Stimulated activated CD4-positive, alpha-beta T cell treated with anti-CD3 and anti-CD28 coated beads, Interleukin-1b, Interleukin-23, amount 100 ng/mL, for 24 hours (primary cell): ENCODE measurements at regions not wholly inside any gene's neighbourhood (a gene's known extent, or its start where the extent isn't known, plus 50 kb on each side); places are given as distances from the start of the nearest gene placed in this dataset.
"Not testable (repeated sequence)": the region's sequence is repeated elsewhere in the genome, so short reads cannot be mapped to it uniquely, and the experiment has no call there.

Experiments used
- DNase-seq, 4 experiments: peaks; one replicate each; pipeline ENCODE4 v3.0.0-alpha.2; 2020; ENCODE audit warnings: low read depth in 4 of 4, low spot score in 1 of 4

- DNase-seq, result no peak
Observed at GRCh38 chr1:87398641-87399040, 70.0 kb downstream of the LMO4 start.

- no peak for DNase-seq
Observed at GRCh38 chr1:87399264-87399663, 70.6 kb downstream of the LMO4 start.

GRCh38 chr1:87399701-87400100 lies 71.0 kb downstream of the LMO4 start:
- no peak for DNase-seq

GRCh38 chr1:87400813-87401212 lies 72.1 kb downstream of the LMO4 start:
- DNase-seq, result no peak

- no peak for DNase-seq
Observed at GRCh38 chr1:87402241-87403002, 73.7 kb downstream of the LMO4 start.

- DNase-seq, result no peak
Observed at GRCh38 chr1:87403061-87403820, 74.6 kb downstream of the LMO4 start.

GRCh38 chr1:87404296-87404695 lies 75.6 kb downstream of the LMO4 start:
- DNase-seq, result no peak

- no peak for DNase-seq
Observed at GRCh38 chr1:87408665-87409248, 80.1 kb downstream of the LMO4 start.

GRCh38 chr1:87410776-87411480 lies 82.2 kb downstream of the LMO4 start:
- DNase-seq, result no peak

- not testable (repeated sequence) for DNase-seq
Observed at GRCh38 chr1:87413846-87414245, 85.2 kb downstream of the LMO4 start.

GRCh38 chr1:87418048-87418447 lies 89.4 kb downstream of the LMO4 start:
- no peak for DNase-seq

GRCh38 chr1:87421809-87422208 lies 93.1 kb downstream of the LMO4 start:
- DNase-seq, result no peak

- DNase-seq, result no peak
Observed at GRCh38 chr1:87424541-87424940, 95.9 kb downstream of the LMO4 start.

GRCh38 chr1:87426463-87427249 lies 98.0 kb downstream of the LMO4 start:
- DNase-seq, result no peak

GRCh38 chr1:87428367-87428766 lies 99.7 kb downstream of the LMO4 start:
- DNase-seq, result no peak

GRCh38 chr1:87428883-87429282 lies 100.2 kb downstream of the LMO4 start:
- no peak for DNase-seq

GRCh38 chr1:87432685-87433084 lies 104.0 kb downstream of the LMO4 start:
- no peak for DNase-seq

- DNase-seq, result not testable (repeated sequence)
Observed at GRCh38 chr1:87433101-87433500, 104.4 kb downstream of the LMO4 start.

- DNase-seq, result no peak
Observed at GRCh38 chr1:87435484-87435883, 106.8 kb downstream of the LMO4 start.

- not testable (repeated sequence) for DNase-seq
Observed at GRCh38 chr1:87436115-87436514, 107.4 kb downstream of the LMO4 start.

GRCh38 chr1:87436534-87436933 lies 107.9 kb downstream of the LMO4 start:
- DNase-seq, result no peak
